Activated CD4-positive, CD25-positive, alpha-beta regulatory T cell treated with anti-CD3 and anti-CD28 coated beads, Interleukin-2, amount 50 U/mL, for 16 hours (primary cell): ENCODE measurements at regions not wholly inside any gene's neighbourhood (a gene's known extent, or its start where the extent isn't known, plus 50 kb on each side); places are given as distances from the start of the nearest gene placed in this dataset.
"Not testable (repeated sequence)": the region's sequence is repeated elsewhere in the genome, so short reads cannot be mapped to it uniquely, and the experiment has no call there.

Source experiments
- DNase-seq: peaks from one replicate; pipeline ENCODE4 v3.0.0-alpha.2; 2020; ENCODE audit warnings: low read depth, low spot score

DNA sequence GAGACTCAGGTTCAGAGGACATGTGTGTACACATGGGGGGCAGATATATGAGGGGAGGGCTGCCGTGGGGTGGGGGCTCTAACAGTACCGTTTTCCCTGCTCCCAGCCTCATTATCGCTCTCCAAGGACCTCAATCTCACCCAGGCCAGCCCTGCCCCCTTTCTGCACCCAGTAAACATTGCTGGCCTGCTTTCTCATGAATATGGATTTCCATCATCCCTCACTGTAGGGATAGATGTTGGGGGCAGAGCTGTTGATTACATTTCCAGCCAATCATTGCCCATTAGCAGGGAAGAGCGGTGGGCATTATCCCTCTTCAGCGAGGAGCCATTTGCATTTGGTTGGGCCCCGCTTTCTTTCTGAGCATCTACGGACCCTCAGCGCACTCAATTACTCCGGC lies 273.8 kb downstream of the RPS6KC1 start:
- DNase-seq = no peak

DNA sequence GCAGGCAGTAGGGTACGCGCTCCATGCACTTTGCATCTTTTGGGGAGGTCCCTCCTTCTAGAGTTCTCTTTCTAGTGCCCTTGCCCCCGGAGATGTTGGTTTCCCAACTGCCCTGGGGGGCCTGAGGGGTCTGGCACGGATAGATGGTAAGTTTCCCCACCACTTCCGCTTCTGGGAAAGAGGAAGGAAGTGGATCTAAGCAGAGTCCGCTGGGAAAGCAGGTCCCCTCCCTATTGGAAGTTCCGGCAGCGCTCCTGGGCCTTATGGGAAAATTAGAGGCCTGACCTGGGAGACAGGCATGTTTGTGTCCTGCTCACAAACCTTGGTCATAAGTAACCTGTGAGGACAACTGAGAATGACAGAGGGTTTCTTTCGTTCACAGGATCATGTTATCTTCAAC lies 274.4 kb downstream of the RPS6KC1 start:
- DNase-seq = no peak

- DNase-seq = no peak
Measured at GRCh38 chr1:213326281-213327016, 275.4 kb downstream of the RPS6KC1 start.

DNA sequence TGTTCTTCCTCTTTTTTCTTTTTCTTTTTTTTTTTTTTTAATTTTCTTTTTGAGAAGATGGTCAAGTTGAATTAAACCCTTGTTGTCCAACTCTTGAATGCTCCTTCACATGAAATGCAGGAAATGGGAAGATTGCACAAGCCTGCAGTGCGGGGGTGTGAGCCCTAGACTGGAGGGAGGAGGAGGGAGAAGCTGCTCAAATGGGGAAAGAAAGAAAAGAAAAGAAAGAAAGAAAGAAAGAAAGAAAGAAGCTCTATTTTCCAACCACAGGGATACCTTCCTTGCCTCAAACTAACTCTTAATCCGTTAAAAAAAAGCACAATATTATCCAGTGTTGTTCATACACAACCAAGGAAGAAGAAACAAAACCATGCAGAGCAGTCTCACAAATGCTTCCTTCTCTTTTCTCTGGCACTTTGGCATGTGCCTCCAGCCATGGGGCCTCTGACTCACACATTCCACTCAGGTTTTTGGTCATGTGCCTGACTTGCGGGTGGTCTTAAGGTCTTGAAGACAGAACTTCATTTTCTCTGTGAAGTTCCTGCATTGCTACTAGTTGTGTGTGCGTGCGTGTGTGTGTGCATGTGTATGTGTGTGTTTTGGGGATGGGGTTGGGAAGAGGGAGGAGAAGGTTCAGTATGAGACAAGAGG lies 276.1 kb downstream of the RPS6KC1 start:
- no peak for DNase-seq

- DNase-seq = no peak
Measured at GRCh38 chr1:213329406-213330008, 278.5 kb downstream of the RPS6KC1 start.

DNA sequence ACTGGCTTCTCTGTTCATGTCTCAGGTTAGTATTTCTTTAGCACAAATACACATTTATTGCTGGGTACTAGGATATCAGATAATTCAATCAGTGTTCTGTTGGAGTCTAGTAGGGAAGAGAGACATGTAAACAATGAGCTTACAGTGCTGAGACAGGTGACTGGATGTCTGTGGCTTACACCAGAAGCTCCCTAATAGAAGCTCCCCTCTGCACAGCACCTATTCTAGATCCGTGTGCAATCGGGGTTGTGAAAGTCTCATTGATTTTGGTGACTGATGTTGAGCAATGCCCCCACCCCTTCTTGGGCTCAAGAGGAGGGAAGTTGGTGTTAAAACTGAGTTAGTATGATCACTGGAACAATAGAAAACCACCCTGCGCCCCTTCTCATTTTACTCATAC lies 279.2 kb downstream of the RPS6KC1 start:
- DNase-seq = no peak

DNA sequence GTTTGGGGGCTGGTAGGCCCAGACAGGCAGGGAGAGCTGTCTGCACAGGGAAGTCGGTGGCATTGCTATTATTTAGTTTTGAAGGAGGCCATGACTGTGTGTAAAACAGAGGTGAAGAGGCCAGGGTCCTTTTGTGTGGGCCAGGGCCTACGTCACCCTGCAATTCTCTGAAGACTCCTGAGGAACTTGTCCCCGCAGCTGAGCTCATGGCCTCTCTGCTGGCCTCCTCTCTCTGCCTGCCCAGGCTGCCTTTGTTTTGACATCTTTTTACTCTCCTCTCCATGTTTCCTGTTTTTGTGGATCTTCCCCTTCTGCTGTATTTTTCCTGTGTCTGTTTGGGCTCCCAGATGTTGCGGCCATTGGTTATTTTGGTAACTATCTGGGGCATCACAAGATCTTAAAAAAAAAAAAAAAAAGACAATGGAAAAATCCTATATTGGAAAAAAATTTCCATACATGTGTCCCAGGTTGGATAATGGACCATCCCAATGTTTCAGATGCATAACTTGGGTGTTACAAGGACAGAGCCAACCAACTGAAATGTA lies 280.7 kb downstream of the RPS6KC1 start:
- DNase-seq = no peak

DNA sequence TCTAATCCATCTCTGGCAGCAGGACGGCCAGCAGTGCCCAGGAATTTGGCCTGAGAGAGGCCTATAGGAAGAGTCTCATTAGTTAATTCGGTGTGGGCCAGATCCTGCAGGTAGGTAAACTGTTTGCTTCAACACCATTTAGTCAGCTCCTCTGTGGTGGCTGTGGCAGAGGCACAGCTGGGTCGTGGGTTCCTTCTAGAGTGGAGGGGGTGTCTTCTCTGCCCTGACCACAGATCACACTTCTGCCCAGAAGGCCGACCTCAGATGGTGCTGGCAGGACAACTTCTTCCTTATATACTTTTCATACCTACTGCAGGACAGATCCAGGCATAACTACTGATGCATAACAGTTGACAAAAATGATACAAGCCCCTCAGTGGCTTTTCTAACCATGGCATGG lies 281.4 kb downstream of the RPS6KC1 start:
- no peak for DNase-seq

- no peak for DNase-seq
Measured at GRCh38 chr1:213333121-213333520, 282.1 kb downstream of the RPS6KC1 start.

DNA sequence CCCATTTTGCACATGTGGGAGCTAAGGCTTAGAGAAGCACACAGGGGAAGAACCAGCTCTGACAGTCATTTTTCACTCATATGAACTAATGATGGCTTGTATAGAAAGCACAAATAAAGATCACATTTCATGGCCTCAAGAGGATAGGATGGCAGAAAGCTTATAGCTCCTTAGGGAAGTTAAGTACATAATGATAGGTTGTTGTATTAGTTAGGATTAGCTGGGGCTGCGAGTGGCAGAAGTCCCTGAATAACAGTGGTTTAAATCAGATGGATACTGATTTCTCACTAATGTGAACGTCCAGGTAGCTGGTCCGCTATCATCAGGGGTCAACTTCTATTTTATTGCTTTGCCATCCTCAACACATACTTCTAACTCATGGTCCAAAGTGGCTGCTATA lies 284.0 kb downstream of the RPS6KC1 start:
- DNase-seq = no peak

DNA sequence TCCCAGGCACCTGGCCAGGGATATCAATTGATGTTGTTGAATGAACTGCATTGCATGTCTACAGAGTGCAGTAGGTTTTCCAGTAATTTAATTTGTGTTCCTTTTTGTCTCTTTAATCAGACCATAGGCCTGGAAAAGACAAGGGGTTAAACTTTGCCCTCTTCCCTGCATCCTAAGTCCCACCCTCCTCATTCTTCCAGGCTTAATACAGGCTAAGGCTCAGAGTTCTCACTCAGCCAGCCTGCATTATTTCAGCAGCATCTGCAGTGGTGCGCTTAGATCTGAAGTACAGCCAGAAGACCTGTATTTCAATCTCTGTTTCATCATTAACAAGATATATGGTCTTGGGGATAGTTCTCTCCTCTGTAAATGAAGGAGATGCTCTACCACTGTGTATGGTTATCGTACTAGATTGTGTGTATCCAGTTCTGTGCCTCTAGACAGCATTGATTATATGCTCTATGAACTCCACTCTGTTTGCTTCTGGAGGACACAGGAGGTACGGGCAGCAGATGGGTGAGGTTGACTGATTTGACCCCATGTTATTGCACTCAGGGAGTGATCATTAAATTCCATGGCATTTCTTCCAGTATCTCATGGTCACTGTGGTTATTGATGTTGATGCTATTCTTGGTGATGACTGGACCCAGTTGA lies 286.1 kb downstream of the RPS6KC1 start:
- no peak for DNase-seq

DNA sequence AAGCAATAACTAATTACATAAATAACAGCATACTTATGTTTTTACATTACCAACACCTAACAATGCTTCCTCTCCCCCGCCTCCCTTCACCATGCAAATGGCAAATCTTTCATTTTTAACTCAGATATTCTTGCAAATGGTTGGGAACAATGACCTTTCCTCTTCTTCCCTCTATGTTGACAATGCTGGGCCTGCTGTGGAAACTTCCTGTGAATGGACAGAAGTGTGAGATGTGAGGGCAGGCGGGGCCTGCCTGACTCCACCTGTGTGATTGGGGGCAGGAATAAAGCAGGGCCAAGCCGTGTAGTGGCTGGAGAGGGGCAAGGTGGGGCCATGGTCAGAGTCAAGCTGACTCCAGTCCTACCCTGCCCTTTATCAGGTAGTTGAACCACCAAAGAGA lies 289.6 kb downstream of the RPS6KC1 start:
- DNase-seq = no peak

- no peak for DNase-seq
Measured at GRCh38 chr1:213345621-213346020, 294.6 kb downstream of the RPS6KC1 start.

DNA sequence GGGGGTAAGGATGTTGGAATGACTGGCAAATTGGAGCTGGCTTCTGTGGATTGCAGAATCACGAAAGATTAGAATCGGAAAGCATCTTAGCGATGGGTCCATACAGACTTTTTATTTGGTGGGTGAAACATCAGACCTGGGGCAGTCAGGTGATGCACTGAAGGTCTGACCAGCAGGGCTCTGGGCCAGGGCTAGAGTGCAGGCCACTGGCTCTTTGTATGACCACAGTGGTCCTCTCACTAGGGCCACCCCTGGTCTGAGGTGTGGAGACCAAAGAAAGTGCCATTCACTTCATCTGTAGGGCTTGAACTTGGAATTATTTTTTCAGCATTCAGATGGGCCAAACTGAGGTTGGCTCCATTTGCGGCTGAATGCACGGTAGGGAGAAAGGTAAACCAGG lies 306.4 kb downstream of the RPS6KC1 start:
- DNase-seq = no peak

DNA sequence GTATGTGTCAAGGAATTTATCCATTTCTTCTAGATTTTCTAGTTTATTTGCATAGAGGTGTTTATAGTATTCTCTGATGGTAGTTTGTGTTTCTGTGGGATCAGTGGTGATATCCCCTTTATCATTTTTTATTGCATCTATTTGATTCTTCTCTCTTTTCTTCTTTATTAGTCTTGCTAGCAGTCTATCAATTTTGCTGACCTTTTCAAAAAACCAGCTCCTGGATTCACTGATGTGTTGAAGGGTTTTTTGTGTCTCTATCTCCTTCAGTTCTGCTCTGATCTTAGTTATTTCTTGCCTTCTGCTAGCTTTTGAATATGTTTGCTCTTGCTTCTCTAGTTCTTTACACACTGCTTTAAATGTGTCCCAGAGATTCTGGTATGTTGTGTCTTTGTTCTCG lies 307.3 kb downstream of the RPS6KC1 start:
- not testable (repeated sequence) for DNase-seq

GRCh38 chr1:213362598-213362997 lies 311.6 kb downstream of the RPS6KC1 start:
- no peak for DNase-seq

GRCh38 chr1:213366141-213366831 lies 315.2 kb downstream of the RPS6KC1 start:
- DNase-seq = no peak

- DNase-seq = no peak
Measured at GRCh38 chr1:213369465-213369864, 318.4 kb downstream of the RPS6KC1 start.

DNA sequence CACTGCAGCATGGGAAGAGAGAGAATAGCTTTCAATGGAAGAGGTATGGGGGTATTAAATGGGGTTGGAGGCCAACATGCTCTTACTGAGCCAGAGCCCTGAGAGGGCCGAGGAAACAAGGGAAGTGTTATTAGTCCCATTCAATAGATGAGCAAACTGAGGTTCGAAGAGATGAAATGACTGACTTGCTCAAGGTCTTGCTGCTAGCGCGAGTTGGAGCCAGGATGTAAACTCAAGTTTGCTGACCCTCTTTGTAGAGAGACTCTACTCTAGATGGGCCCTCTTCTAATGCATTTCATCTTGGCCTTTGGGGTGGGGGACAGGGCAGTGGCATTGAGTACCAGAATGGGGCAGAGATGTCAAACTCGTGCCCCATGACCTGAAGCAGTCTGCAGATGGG lies 319.5 kb downstream of the RPS6KC1 start:
- no peak for DNase-seq

GRCh38 chr1:213371525-213371846 lies 320.4 kb downstream of the RPS6KC1 start:
- DNase-seq = no peak

DNA sequence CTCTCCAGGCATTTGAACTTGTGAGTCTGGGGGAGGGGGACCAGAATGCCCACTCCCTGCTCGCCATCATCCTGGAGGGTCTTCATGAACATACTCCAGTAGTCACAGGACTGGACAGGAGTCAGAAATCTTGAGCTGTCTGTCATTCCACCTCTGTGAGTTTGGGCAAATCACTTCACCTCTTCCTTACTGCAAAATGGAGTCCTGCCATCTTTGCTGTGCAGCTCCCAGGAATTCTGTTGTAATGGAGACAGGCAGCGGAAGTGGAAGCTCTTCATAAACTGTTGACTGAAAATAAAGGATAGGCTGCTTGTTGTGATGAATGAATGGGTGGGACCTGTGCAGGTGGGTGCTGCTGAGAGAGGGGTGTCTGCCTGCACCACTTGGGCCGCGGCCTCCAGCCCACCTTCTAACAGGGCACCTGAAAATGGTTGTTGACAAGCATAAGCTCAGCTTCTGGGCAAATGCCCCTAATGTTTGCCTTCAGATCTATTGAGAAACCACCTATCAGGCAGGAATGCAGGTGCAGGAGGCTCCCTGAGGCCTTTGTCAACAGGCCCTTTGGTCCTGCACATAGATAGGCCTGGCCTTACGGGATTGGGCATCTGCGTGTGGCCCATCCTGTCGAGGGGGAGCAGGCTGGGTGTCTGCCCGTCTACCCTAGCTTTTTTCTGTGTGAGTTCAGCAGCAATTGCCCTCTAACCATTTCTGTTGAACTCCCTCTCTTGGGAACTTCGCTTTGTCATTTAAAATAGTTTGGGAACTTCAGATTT lies 321.0 kb downstream of the RPS6KC1 start:
- no peak for DNase-seq
